Testis (tissue), 2 donors: ENCODE measurements at regions not wholly inside any gene's neighbourhood (a gene's known extent, or its start where the extent isn't known, plus 50 kb on each side); places are given as distances from the start of the nearest gene placed in this dataset.

Experiments used
- DNase-seq: peaks from one replicate; pipeline ENCODE4 v3.0.0-alpha.2; 2019
- H3K27ac ChIP-seq, 2 donors: fragments of 200-600 bp; sonication (generic); one replicate each; pipeline ENCODE4 v1.5.1; 2019
- H3K27me3 ChIP-seq: fragments of 200-600 bp; sonication (generic); one replicate; pipeline ENCODE4 v1.5.1; 2019
- H3K36me3 ChIP-seq: fragments of 200-600 bp; sonication (generic); one replicate; pipeline ENCODE4 v1.5.1; 2017; ENCODE audit warnings: low read depth; ENCODE audit errors: missing control alignments
- H3K4me1 ChIP-seq: fragments of 200-600 bp; sonication (generic); one replicate; pipeline ENCODE4 v1.5.1; 2019
- H3K4me3 ChIP-seq, 2 donors: fragments of 200-600 bp; sonication (generic); one replicate each; pipeline ENCODE4 v1.5.1; 2017 to 2019
- H3K9me3 ChIP-seq: fragments of 200-600 bp; sonication (generic); one replicate; pipeline ENCODE4 v1.5.1; 2017
- POLR2A ChIP-seq: fragments of 450-650 bp; IDR thresholded peaks from one replicate; pipeline ENCODE4 v1.6.1; 2017; ENCODE audit warnings: antibody characterized with exemption, mild to moderate bottlenecking, moderate library complexity
- WGBS, 2 donors: methylation state at CpG; one replicate each; pipeline ENCODE4 v1.1.5; 2018; 5-methylcytosine and 5-hydroxymethylcytosine counted together
- intact Hi-C: fragments of 100-400 bp; cut with DNase I; formaldehyde crosslinking; loops from one replicate; pipeline ENCODE4 v1.15.1; 2023; ENCODE audit warnings: low total_unique reads
- TF ChIP-seq, protein P1 (sequence below), 3 experiments: fragments of 450-650 bp in 2 of 3; fragments of 200-600 bp in 1 of 3; sonication (generic) in 1 of 3; IDR thresholded peaks; one replicate each; pipeline ENCODE4 v1.5.1; 2016 to 2019; ENCODE audit warnings: antibody characterized with exemption in 3 of 3, mild to moderate bottlenecking in 2 of 3, moderate library complexity in 1 of 3

DNA sequence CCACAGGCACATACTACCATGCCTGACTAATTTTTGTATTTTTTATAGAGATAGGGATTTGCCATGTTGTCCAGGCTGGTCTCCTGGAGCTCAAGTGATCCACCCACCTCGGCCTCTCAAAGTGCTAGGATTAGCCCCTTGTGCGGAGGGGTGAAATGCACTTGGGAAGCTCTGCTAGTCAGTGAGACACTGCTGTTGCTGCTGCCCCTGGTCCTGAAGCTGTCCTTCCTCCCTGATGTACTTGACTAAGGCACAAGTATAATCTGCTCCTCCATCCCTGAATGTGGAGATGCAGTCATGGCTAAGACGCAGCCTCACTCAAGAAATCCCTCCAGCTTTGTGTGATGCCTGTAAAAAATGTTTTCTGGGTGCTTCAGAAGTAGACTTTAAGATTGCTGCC, 124.5 kb downstream of the KCTD15 start:
- Histone ChIP-seq H3K9me3 (no peaks in the 10 kb centered on the region), H3K4me1 (no peaks in the 10 kb centered on the region), H3K27me3 (no peaks in the 10 kb centered on the region), H3K4me3 (no peak overlapping the region), H3K36me3 (no peaks in the 10 kb centered on the region), H3K27ac (no peak overlapping the region)
- no peak for DNase-seq
- 73 to 76% methylated on average over 3 of the region's 3 CpGs for WGBS, 2 donors
- TF ChIP-seq, protein P1, sequence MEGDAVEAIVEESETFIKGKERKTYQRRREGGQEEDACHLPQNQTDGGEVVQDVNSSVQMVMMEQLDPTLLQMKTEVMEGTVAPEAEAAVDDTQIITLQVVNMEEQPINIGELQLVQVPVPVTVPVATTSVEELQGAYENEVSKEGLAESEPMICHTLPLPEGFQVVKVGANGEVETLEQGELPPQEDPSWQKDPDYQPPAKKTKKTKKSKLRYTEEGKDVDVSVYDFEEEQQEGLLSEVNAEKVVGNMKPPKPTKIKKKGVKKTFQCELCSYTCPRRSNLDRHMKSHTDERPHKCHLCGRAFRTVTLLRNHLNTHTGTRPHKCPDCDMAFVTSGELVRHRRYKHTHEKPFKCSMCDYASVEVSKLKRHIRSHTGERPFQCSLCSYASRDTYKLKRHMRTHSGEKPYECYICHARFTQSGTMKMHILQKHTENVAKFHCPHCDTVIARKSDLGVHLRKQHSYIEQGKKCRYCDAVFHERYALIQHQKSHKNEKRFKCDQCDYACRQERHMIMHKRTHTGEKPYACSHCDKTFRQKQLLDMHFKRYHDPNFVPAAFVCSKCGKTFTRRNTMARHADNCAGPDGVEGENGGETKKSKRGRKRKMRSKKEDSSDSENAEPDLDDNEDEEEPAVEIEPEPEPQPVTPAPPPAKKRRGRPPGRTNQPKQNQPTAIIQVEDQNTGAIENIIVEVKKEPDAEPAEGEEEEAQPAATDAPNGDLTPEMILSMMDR (IDR thresholded peaks at IDR 0.05), result no peak
- no peak for TF ChIP-seq POLR2A
- intact Hi-C loops, result no loop called here

DNA sequence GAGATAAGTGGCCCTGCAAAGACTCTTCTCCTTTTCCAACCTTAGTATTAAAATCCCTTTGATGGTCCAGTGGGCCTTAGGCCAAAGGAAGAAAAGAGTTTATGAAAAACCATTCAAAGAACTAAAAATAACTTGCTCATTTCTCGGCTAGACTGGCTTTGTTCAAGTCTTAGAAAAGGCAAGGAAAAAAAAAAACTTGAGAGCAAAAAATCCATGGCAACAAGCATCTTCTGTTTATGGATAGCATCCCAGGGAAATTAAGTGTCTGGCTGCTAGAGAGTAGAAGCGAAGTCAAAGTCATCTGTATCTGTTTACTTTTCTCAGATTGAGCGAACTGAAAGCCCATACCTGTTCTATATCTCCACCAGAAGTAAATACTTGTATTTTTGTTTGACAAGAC, 129.6 kb downstream of the KCTD15 start:
- H3K4me1 ChIP-seq, result no peaks in the 10 kb centered on the region
- DNase-seq, result no peak
- WGBS, 2 donors, result 70 to 71% methylated on average over 3 of the region's 3 CpGs
- intact Hi-C loops, result no loop called here
- TF ChIP-seq, protein P1 (IDR thresholded peaks at IDR 0.05), result no peak
- TF ChIP-seq POLR2A, result no peak
- no peaks in the 10 kb centered on the region for H3K27me3 ChIP-seq
- no peaks in the 10 kb centered on the region for H3K9me3 ChIP-seq
- no peaks in the 10 kb centered on the region for H3K36me3 ChIP-seq
- no peak overlapping the region for H3K4me3 ChIP-seq
- H3K27ac ChIP-seq, result no peak overlapping the region

DNA sequence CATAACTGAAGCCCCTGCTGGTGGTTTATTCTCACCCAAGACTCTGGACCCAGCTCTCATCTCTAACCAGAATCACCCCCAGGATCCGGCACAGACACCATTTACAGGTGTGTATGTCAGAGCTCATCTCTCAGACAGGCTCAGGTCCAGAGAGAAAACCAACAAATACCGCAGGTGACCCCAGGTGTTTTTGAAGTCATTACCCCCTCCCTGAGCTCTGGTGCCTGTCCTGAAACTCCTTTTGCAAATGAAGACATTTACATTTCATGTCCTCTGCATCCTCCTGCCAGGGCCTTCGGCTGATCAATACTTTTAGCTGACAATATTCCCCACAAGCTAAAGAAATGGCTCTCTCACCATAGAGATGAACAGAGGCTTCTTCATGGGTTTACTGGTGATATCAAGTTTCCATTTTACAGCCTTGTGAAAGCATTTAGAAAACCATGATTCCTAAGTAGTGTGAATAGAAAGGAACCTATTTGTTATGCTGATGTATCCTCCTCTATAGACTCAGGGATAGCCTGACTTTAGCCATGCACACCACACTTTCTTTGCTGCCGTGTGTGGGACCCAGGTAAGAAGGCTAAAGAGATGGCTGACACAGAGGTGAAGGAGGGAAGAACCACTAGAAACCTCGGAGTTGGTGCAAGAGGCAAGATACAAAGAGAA, 131.3 kb downstream of the KCTD15 start:
- Histone ChIP-seq H3K4me3 (no peak overlapping the region), H3K27me3 (no peaks in the 10 kb centered on the region), H3K27ac (no peak overlapping the region), H3K4me1 (no peaks in the 10 kb centered on the region), H3K9me3 (no peaks in the 10 kb centered on the region), H3K36me3 (no peaks in the 10 kb centered on the region)
- intact Hi-C loops, result no loop called here
- 61 to 65% methylated on average over 5 of the region's 5 CpGs for WGBS, 2 donors
- TF ChIP-seq, protein P1 (IDR thresholded peaks at IDR 0.05), result no peak
- no peak for TF ChIP-seq POLR2A
- no peak for DNase-seq

GRCh38 chr19:33928458-33928950, 131.8 kb downstream of the KCTD15 start:
- no peak for DNase-seq
- TF ChIP-seq POLR2A, result no peak
- TF ChIP-seq, protein P1 (IDR thresholded peaks at IDR 0.05), result no peak
- no peaks in the 10 kb centered on the region for H3K9me3 ChIP-seq
- H3K36me3 ChIP-seq, result no peaks in the 10 kb centered on the region
- H3K27me3 ChIP-seq, result no peaks in the 10 kb centered on the region
- intact Hi-C loops, result no loop called here
- H3K4me1 ChIP-seq, result no peaks in the 10 kb centered on the region
- H3K4me3 ChIP-seq, result no peak overlapping the region
- no peak overlapping the region for H3K27ac ChIP-seq
- WGBS, 2 donors, result 81 to 86% methylated on average over 6 of the region's 6 CpGs

DNA sequence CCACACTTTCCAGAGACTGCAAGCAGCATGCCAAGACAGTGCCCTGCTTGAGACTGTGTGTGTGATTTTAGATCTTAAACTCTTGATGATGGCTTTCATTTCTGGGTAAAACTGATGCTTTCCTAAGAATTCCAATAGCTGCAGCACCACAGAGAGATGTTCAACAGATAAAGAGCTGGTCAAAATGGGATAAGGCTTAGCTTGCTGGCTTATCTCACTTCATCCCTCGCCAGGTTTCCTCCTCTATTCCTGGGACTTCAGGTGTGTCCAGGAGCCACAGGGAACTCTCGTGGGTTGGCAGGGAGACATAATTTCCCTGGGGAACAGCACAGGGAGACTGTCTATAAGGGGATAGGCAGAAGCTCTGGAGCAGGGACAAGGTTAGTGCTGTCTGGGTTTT, 137.3 kb downstream of the KCTD15 start:
- no peaks in the 10 kb centered on the region for H3K4me1 ChIP-seq
- WGBS, 2 donors, result 88 to 89% methylated on average over 2 of the region's 2 CpGs
- no peaks in the 10 kb centered on the region for H3K36me3 ChIP-seq
- no peak overlapping the region for H3K27ac ChIP-seq
- H3K9me3 ChIP-seq, result no peaks in the 10 kb centered on the region
- no peak overlapping the region for H3K4me3 ChIP-seq
- no peaks in the 10 kb centered on the region for H3K27me3 ChIP-seq
- intact Hi-C loops, result no loop called here
- TF ChIP-seq POLR2A, result no peak
- TF ChIP-seq, protein P1 (IDR thresholded peaks at IDR 0.05), result no peak
- DNase-seq, result no peak
